GM12878 (cell line): ENCODE measurements at regions not wholly inside any gene's neighbourhood (a gene's known extent, or its start where the extent isn't known, plus 50 kb on each side); places are given as distances from the start of the nearest gene placed in this dataset.

Experiments
- ATAC-seq: fragments of 200-7000 bp; cut with Tn5 transposase; 3 replicates; pipeline ENCODE4 v1.9.1; 2020; ENCODE audit warnings: mild to moderate bottlenecking, moderate library complexity
- BruUV-seq: library from RNA; stranded (reverse); fragments of 400-500 nt; replicated peaks from 2 replicates; lab custom pipeline; 2021; lab: Mats Ljungman, UMichigan
- CTCF ChIA-PET: fragments of 300-600 bp; sonication (Branson Sonifier 250); formaldehyde crosslinking; extraction: SDS; loops from one replicate; lab custom pipeline; 2021; ENCODE audit warnings: inconsistent platforms; lab: Yijun Ruan, JAX
- POLR2A ChIA-PET: fragments of 350-600 bp; formaldehyde crosslinking; extraction: SDS; loops from one replicate; lab custom pipeline; 2021; ENCODE audit warnings: inconsistent platforms; lab: Charles Lee
- RAD21 ChIA-PET: fragments of 300-600 bp; sonication (Branson Sonifier 250); formaldehyde crosslinking; loops from one replicate; lab custom pipeline; 2023; ENCODE audit warnings: antibody characterized with exemption; ENCODE audit not compliant: unreplicated experiment; lab: Charles Lee
- SMC1A ChIA-PET: fragments of 300-600 bp; sonication (Branson Sonifier 250); formaldehyde crosslinking; loops from one replicate; lab custom pipeline; 2023; ENCODE audit not compliant: unreplicated experiment, uncharacterized antibody; lab: Charles Lee
- DNase-seq: peaks from one replicate; pipeline ENCODE4 v3.0.0-alpha.2; 2011; ENCODE audit warnings: low read depth, low spot score
- FAIRE-seq: peaks from 3 replicates; lab custom pipeline; 2011; peaks lifted over from hg19 to GRCh38; lab: Jason Lieb, UNC
- H2AFZ ChIP-seq: 2 replicates; pipeline ENCODE4 v1.6.0; 2011; ENCODE audit warnings: low read depth, low read length, control low read depth; ENCODE audit not compliant: control insufficient read depth
- H3K27ac ChIP-seq: 2 replicates; pipeline ENCODE4 v1.5.1; 2011; ENCODE audit warnings: control low read depth; ENCODE audit not compliant: control insufficient read depth, insufficient read depth
- H3K27me3 ChIP-seq, 2 experiments: replicated peaks in 1 of 2; 2 replicates each; pipeline versions ENCODE4 v1.6.0 to v1.6.1; 2011; ENCODE audit warnings: low read length in 1 of 2; ENCODE audit not compliant: control insufficient read depth in 2 of 2, insufficient read depth in 2 of 2
- H3K36me3 ChIP-seq, 2 experiments: 2 replicates each; pipeline ENCODE4 v1.5.1; 2011; ENCODE audit warnings: low read length in 1 of 2; ENCODE audit not compliant: control insufficient read depth in 2 of 2, insufficient read depth in 2 of 2
- H3K4me1 ChIP-seq: 2 replicates; pipeline ENCODE4 v1.6.1; 2011; ENCODE audit warnings: mild to moderate bottlenecking, low read length, moderate library complexity, mixed read lengths; ENCODE audit not compliant: control insufficient read depth, insufficient read depth
- H3K4me2 ChIP-seq: 2 replicates; pipeline ENCODE4 v1.6.0; 2011; ENCODE audit warnings: control low read depth; ENCODE audit not compliant: control insufficient read depth, insufficient read depth
- H3K4me3 ChIP-seq: fragments of 200-600 bp; sonication (generic); 2 replicates; pipeline ENCODE4 v1.5.1; 2016
- H3K79me2 ChIP-seq: 2 replicates; pipeline ENCODE4 v1.6.0; 2011; ENCODE audit warnings: low read length; ENCODE audit not compliant: control insufficient read depth, insufficient read depth
- H3K9ac ChIP-seq: 2 replicates; pipeline ENCODE4 v1.8.0; 2011; ENCODE audit warnings: low read length, control low read depth, mixed read lengths; ENCODE audit not compliant: control insufficient read depth, insufficient read depth
- H3K9me3 ChIP-seq: replicated peaks from 3 replicates; pipeline ENCODE4 v1.5.1; 2011; ENCODE audit warnings: mild to moderate bottlenecking, low read length; ENCODE audit not compliant: control insufficient read depth, insufficient read depth
- H4K20me1 ChIP-seq: 2 replicates; pipeline ENCODE4 v1.6.0; 2011; ENCODE audit not compliant: control insufficient read depth, insufficient read depth
- ASH2L ChIP-seq: fragments of 300-600, 200-600 bp; sonication (generic); IDR thresholded peaks from 2 replicates; pipeline ENCODE4 v1.6.1; 2017; ENCODE audit warnings: low read depth, mild to moderate bottlenecking, borderline replicate concordance
- BRCA1 ChIP-seq: IDR thresholded peaks from 2 replicates; pipeline ENCODE4 v1.6.1; 2011; ENCODE audit warnings: low read depth, low read length, improper control_type of control experiment
- EGR1 ChIP-seq, 2 experiments: IDR thresholded peaks; 1 replicate in 1 of 2; 2 replicates in 1 of 2; pipeline ENCODE4 v1.6.1; 2011 to 2012; ENCODE audit warnings: low read depth in 2 of 2, low read length in 2 of 2, borderline replicate concordance in 1 of 2, mild to moderate bottlenecking in 1 of 2, moderate library complexity in 1 of 2
- JUNB ChIP-seq: IDR thresholded peaks from 2 replicates; pipeline ENCODE4 v1.6.1; 2016; ENCODE audit warnings: antibody characterized with exemption, mild to moderate bottlenecking
- MTA2 ChIP-seq: fragments of 450-650 bp; IDR thresholded peaks from 2 replicates; pipeline ENCODE4 v1.6.1; 2016; ENCODE audit warnings: low read depth, mild to moderate bottlenecking, moderate library complexity
- POU2F2 ChIP-seq: IDR thresholded peaks from 3 replicates; pipeline ENCODE4 v1.6.1; 2011; ENCODE audit warnings: low read depth, mild to moderate bottlenecking, low read length, borderline replicate concordance
- SMC3 ChIP-seq: IDR thresholded peaks from 2 replicates; pipeline ENCODE4 v1.6.1; 2011; ENCODE audit warnings: low read length, improper control_type of control experiment, borderline replicate concordance
- ZNF207 ChIP-seq: fragments of 450-650 bp; IDR thresholded peaks from 2 replicates; pipeline ENCODE4 v1.6.1; 2014; ENCODE audit warnings: antibody characterized with exemption, mild to moderate bottlenecking, borderline replicate concordance
- in situ Hi-C: fragments of 300-500 bp; cut with MboI; formaldehyde crosslinking; loops from 9 replicates; pipeline ENCODE4 v1.14.3; 2018; ENCODE audit warnings: mixed read lengths
- intact Hi-C: fragments of 100-400 bp; cut with micrococcal nuclease; formaldehyde crosslinking; loops from one replicate; pipeline ENCODE4 v1.14.2; 2022; ENCODE audit not compliant: unreplicated experiment
- TF ChIP-seq, protein P1 (sequence below): fragments of 450-650 bp; conservative IDR thresholded peaks from 2 replicates; pipeline ENCODE4 v1.6.1; 2017; ENCODE audit warnings: mild to moderate bottlenecking, moderate library complexity
- TF ChIP-seq, protein P2 (sequence below): fragments of 450-650 bp; formaldehyde crosslinking; IDR thresholded peaks from 2 replicates; pipeline ENCODE4 v1.5.0; 2022; ENCODE audit warnings: mild to moderate bottlenecking, missing genetic modification characterization
- TF ChIP-seq, protein P3 (sequence below): fragments of 450-650 bp; IDR thresholded peaks from 2 replicates; pipeline ENCODE4 v1.6.1; 2014; ENCODE audit warnings: mild to moderate bottlenecking
- TF ChIP-seq, protein P4 (sequence below): fragments of 150-350 bp; IDR thresholded peaks from 2 replicates; pipeline ENCODE4 v1.6.1; 2014; ENCODE audit warnings: mild to moderate bottlenecking, low read depth, low read length
- TF ChIP-seq, protein P5 (sequence below), 3 experiments: IDR thresholded peaks in 2 of 3; conservative IDR thresholded peaks in 1 of 3; 2 replicates each; pipeline ENCODE4 v1.5.1; 2011; ENCODE audit warnings: low read depth in 3 of 3, low read length in 3 of 3, mild to moderate bottlenecking in 3 of 3, control low read depth in 2 of 3, moderate library complexity in 2 of 3, inconsistent platforms in 1 of 3, mixed read lengths in 1 of 3; ENCODE audit not compliant: control insufficient read depth in 2 of 3, insufficient read depth in 1 of 3; ENCODE audit errors: extremely low read depth in 1 of 3

DNA sequence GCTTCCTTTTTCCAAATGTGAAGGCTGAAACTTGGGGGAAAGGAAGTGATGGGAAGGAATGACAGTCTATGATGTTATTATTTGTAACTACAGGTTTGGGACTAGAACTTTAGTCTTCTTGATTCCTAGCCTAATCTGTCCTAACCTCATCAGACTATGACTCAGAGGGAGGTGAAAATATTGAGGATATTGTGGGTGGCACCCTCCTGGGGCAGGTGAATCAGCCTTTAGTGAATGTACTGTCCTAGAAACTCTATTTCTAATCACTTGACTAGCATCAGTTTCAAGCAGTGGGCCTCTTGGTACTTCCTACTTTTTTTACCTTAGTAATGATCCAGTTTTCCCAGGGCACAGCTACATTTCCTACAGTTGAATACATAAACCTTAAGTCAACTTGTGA is 829.0 kb upstream of the API5 start:
- Histone ChIP-seq H3K36me3 (no peaks in the 10 kb centered on the region), H3K27me3 (no peaks in the 10 kb centered on the region), H2AFZ (no peak overlapping the region), H3K79me2 (no peaks in the 10 kb centered on the region)
- POLR2A ChIA-PET: no interaction called here
- no peak for FAIRE-seq
- no peak for TF ChIP-seq SMC3
- TF ChIP-seq, protein P1, sequence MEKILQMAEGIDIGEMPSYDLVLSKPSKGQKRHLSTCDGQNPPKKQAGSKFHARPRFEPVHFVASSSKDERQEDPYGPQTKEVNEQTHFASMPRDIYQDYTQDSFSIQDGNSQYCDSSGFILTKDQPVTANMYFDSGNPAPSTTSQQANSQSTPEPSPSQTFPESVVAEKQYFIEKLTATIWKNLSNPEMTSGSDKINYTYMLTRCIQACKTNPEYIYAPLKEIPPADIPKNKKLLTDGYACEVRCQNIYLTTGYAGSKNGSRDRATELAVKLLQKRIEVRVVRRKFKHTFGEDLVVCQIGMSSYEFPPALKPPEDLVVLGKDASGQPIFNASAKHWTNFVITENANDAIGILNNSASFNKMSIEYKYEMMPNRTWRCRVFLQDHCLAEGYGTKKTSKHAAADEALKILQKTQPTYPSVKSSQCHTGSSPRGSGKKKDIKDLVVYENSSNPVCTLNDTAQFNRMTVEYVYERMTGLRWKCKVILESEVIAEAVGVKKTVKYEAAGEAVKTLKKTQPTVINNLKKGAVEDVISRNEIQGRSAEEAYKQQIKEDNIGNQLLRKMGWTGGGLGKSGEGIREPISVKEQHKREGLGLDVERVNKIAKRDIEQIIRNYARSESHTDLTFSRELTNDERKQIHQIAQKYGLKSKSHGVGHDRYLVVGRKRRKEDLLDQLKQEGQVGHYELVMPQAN: no peak
- TF ChIP-seq, protein P2, sequence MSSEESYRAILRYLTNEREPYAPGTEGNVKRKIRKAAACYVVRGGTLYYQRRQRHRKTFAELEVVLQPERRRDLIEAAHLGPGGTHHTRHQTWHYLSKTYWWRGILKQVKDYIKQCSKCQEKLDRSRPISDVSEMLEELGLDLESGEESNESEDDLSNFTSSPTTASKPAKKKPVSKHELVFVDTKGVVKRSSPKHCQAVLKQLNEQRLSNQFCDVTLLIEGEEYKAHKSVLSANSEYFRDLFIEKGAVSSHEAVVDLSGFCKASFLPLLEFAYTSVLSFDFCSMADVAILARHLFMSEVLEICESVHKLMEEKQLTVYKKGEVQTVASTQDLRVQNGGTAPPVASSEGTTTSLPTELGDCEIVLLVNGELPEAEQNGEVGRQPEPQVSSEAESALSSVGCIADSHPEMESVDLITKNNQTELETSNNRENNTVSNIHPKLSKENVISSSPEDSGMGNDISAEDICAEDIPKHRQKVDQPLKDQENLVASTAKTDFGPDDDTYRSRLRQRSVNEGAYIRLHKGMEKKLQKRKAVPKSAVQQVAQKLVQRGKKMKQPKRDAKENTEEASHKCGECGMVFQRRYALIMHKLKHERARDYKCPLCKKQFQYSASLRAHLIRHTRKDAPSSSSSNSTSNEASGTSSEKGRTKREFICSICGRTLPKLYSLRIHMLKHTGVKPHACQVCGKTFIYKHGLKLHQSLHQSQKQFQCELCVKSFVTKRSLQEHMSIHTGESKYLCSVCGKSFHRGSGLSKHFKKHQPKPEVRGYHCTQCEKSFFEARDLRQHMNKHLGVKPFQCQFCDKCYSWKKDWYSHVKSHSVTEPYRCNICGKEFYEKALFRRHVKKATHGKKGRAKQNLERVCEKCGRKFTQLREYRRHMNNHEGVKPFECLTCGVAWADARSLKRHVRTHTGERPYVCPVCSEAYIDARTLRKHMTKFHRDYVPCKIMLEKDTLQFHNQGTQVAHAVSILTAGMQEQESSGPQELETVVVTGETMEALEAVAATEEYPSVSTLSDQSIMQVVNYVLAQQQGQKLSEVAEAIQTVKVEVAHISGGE (CRISPR knock-in tag): no peak
- TF ChIP-seq ASH2L: no peak
- TF ChIP-seq, protein P3, sequence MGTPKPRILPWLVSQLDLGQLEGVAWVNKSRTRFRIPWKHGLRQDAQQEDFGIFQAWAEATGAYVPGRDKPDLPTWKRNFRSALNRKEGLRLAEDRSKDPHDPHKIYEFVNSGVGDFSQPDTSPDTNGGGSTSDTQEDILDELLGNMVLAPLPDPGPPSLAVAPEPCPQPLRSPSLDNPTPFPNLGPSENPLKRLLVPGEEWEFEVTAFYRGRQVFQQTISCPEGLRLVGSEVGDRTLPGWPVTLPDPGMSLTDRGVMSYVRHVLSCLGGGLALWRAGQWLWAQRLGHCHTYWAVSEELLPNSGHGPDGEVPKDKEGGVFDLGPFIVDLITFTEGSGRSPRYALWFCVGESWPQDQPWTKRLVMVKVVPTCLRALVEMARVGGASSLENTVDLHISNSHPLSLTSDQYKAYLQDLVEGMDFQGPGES: no peak
- TF ChIP-seq ZNF207: no peak
- no peak for TF ChIP-seq JUNB
- no peak for TF ChIP-seq BRCA1
- no peak for TF ChIP-seq POU2F2
- no peak for TF ChIP-seq EGR1 (IDR thresholded peaks at IDR 0.05; ENCODE audit: borderline replicate concordance in 1 of 2, low read depth in 2 of 2, low read length in 2 of 2)
- no peak for TF ChIP-seq MTA2
- TF ChIP-seq, protein P4, sequence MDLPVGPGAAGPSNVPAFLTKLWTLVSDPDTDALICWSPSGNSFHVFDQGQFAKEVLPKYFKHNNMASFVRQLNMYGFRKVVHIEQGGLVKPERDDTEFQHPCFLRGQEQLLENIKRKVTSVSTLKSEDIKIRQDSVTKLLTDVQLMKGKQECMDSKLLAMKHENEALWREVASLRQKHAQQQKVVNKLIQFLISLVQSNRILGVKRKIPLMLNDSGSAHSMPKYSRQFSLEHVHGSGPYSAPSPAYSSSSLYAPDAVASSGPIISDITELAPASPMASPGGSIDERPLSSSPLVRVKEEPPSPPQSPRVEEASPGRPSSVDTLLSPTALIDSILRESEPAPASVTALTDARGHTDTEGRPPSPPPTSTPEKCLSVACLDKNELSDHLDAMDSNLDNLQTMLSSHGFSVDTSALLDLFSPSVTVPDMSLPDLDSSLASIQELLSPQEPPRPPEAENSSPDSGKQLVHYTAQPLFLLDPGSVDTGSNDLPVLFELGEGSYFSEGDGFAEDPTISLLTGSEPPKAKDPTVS: no peak
- TF ChIP-seq, protein P5, sequence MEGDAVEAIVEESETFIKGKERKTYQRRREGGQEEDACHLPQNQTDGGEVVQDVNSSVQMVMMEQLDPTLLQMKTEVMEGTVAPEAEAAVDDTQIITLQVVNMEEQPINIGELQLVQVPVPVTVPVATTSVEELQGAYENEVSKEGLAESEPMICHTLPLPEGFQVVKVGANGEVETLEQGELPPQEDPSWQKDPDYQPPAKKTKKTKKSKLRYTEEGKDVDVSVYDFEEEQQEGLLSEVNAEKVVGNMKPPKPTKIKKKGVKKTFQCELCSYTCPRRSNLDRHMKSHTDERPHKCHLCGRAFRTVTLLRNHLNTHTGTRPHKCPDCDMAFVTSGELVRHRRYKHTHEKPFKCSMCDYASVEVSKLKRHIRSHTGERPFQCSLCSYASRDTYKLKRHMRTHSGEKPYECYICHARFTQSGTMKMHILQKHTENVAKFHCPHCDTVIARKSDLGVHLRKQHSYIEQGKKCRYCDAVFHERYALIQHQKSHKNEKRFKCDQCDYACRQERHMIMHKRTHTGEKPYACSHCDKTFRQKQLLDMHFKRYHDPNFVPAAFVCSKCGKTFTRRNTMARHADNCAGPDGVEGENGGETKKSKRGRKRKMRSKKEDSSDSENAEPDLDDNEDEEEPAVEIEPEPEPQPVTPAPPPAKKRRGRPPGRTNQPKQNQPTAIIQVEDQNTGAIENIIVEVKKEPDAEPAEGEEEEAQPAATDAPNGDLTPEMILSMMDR (IDR thresholded peaks at IDR 0.05 in 2 of 3, conservative IDR thresholded peaks at IDR 0.05 in 1 of 3; ENCODE audit: control insufficient read depth in 2 of 3, extremely low read depth in 1 of 3, insufficient read depth in 1 of 3, low read depth in 3 of 3, low read length in 3 of 3): no peak
- TF ChIP-seq, all 136 proteins: peak for 0
- H3K9ac ChIP-seq: no peak overlapping the region
- H3K9me3 ChIP-seq: no peaks in the 10 kb centered on the region
- H4K20me1 ChIP-seq: no peaks in the 10 kb centered on the region
- DNase-seq (no peak), ATAC-seq (no peak)
- H3K27ac ChIP-seq: no peak overlapping the region
- ChIA-PET RAD21 (no interaction called here), SMC1A (no interaction called here), CTCF (no interaction called here)
- intact Hi-C loops (no loop called here), in situ Hi-C loops (no loop called here)
- H3K4me2 ChIP-seq: no peak overlapping the region
- H3K4me1 ChIP-seq: no peaks in the 10 kb centered on the region
- H3K4me3 ChIP-seq: no peak overlapping the region
- no TSS peak for BruUV-seq
